NCI-H2227 (cell line): ENCODE measurements at regions not wholly inside any gene's neighbourhood (a gene's known extent, or its start where the extent isn't known, plus 50 kb on each side); places are given as distances from the start of the nearest gene placed in this dataset.
"Not testable (repeated sequence)": the region's sequence is repeated elsewhere in the genome, so short reads cannot be mapped to it uniquely, and the experiment has no call there.

ENCODE experiments used
- DNase-seq: peaks from one replicate; lab custom pipeline; 2025; ENCODE audit not compliant: unreplicated experiment; lab: John Stamatoyannopoulos, UW

DNA sequence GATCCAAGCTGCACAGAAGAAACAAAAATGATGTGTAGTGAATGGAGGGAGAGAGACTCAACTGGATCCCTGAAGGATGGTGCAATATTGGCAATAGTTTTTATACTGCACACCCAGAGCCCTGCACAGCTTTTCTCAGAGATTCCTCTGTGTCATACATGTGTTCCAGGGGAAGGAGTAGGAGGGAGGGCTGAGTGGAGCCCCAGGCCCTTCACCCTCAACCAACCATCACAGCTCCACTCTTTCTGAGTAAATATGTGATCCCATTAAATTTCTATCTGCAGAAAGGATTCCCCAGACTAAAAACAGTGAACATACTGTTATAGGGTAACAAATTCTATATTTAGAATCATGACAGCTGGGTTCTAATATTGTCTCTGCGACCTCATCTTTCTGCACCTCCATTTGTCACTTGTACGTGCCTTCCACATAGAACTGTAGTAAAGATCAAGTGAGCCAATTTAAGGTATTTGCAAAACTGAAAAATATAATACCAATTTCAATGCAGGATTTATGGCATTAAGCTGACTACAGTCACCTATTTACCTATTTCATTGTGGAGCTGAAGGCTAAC, 421.4 kb upstream of the NRSN1 start:
- no peak for DNase-seq

DNA sequence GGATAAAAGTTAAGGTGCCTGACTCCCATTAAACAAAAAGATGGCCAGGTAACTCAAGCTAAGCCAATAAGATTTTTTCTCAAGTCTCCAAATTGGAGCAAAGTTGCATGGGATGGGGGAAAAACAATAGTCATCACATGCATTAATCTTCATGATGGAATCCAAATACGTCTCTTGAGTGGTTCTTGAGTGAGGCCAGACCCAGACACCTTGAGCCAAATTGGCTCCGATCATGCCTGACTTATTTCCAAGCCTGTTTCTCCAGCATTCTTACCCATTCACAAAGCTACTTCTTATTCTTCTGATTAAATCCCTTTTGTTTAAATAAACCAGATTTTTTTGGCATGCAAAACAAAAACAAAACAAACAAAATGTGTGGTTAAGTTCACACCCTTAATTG, 420.3 kb upstream of the NRSN1 start:
- DNase-seq = no peak

DNA sequence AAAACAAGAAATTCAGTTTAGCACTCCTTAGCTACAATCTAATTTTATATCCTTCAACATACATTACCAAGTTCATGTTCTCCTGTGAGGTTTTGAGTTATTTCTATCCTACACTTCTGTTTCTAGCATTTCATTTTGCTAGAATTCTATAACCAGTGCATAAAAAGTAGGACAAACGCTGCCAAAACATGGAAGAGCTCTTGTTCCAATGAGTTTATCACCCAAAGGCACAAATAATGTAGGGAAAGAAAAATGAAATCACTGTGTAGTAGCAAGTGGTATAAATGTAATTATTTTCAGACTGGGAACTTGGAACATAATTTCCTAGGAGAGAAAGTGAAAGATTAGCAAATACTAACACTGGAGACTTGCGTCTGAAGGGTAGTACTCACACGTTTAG, 413.3 kb upstream of the NRSN1 start:
- DNase-seq = no peak

- no peak for DNase-seq
Observed at GRCh38 chr6:23713211-23713610, 412.8 kb upstream of the NRSN1 start.

- DNase-seq = no peak
Observed at GRCh38 chr6:23728707-23729106, 397.3 kb upstream of the NRSN1 start.

- no peak for DNase-seq
Observed at GRCh38 chr6:23731609-23732008, 394.4 kb upstream of the NRSN1 start.

- no peak for DNase-seq
Observed at GRCh38 chr6:23732521-23732920, 393.5 kb upstream of the NRSN1 start.

GRCh38 chr6:23735151-23735550, 390.9 kb upstream of the NRSN1 start:
- no peak for DNase-seq

- no peak for DNase-seq
Observed at GRCh38 chr6:23736577-23736976, 389.4 kb upstream of the NRSN1 start.

DNA sequence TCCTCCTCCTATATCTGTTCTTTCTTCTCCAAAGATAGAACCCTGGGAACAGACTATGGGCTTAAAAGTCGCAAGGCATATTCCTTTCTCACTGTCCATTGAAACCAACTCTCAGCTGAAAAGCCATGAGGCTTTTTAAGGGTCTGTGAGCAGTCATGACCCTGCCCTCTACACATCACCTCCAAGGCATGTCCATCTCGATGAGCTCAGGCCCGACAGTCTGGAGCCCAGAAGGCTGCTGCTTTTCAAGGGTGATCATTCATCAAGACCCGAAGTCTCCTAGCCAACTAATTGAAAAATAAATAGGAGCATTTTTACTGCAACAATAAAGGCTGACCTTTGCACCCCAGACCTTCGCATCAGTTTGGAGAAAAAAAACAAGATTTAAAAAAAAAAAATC, 378.8 kb upstream of the NRSN1 start:
- DNase-seq = no peak

DNA sequence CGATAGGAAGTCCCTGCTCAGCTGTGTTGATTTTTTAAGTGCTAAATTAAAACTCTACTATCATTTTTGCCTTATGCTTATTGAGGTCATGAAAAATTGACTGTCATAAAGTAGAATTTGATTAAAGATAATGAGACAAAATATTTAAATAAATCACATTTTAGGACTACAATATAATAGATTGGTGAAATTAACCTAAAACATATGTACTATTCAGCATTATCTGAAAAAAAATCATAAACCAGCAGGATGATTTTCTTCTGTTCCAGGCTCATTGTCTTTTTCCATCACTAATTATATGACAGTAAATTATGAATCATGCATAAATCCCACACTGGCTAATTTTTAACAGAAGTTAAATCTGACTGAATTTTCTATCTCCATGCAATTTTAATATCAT, 373.6 kb upstream of the NRSN1 start:
- no peak for DNase-seq

DNA sequence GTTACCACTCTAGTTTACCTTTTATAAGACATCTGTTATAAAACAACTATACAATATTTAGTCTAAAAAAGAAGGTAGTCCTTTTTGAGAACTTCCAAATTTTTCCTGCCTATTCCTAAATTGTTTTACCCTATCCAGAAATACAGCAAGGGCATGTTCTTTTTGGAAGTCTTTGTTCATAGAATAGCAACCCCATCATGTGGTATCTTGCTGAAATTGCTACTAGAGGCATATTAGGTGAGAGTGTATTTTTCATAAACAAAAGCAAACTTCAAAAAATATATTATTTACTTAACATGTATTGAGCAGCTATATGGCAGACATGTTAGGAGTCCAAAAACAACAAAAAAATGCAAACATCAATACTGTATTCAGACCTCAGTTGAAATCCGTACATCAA, 371.8 kb upstream of the NRSN1 start:
- no peak for DNase-seq

GRCh38 chr6:23775127-23775526, 350.9 kb upstream of the NRSN1 start:
- no peak for DNase-seq

DNA sequence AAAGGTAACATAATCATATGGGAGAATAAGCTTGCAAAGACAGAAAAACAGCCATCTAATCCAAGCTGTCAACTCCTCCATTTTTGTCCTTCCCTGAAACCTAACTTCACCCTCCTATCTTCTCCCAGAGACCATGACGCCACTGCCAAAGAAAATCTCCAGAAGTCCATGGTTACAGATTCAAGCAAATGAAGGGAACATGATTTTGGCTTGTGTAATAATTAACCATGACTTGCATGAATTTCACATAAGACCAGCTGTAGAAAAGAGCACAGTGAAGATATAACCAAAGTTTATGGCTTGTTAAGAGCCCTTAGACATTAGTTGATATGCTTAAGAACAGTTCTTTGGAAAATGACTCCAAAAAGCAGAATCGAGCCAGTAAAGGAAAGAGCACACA, 342.1 kb upstream of the NRSN1 start:
- no peak for DNase-seq

DNA sequence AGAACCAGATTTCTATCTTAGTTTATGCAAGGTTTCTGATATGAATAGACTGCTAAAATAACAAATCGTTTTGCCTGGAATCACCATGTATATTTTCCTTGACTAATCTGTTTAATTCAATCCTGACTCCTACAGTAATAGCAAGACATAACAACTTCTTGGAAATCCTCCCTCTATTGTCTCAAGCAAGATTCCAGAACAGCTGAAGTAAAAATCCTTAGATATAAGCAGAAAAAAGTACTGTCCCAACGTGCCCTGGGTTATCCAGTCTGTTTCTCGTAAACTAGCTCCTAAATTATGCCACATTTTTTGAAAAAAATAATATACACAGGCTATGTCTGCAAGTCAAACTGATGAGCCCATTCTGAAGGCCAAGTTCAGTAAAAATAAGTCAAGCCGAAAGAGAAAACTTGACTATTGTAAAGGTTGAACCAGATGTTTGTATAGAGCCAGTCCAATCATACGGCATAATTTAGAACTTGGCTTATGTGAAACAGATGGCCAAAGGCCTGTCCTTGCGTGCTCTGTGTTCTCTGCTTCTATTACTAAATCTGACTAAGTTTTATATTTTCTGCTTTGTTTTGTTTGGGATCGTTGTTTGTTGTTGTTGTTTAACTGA, 341.6 kb upstream of the NRSN1 start:
- no peak for DNase-seq

- no peak for DNase-seq
Observed at GRCh38 chr6:23790756-23791155, 335.3 kb upstream of the NRSN1 start.

DNA sequence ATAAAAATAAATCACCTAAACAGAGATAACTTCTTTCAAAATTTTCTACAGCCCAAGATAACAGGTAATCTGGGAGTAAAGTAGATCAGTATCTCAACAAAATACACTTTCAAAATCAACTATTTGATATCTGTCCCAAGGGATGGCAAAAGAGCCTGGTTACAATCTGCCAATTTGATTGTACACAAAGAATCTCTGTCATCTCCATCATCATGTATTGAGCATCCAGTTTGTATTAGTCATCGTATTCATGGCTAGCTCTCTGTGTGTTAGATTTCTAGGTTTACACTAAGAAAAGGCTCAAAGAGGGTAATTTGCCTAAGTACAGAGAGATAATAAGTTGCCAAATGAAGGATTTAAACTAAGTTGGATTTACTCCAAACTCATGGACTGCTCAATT, 329.0 kb upstream of the NRSN1 start:
- no peak for DNase-seq

GRCh38 chr6:23804289-23804688, 321.7 kb upstream of the NRSN1 start:
- not testable (repeated sequence) for DNase-seq

- DNase-seq = not testable (repeated sequence)
Observed at GRCh38 chr6:23821141-23821540, 304.9 kb upstream of the NRSN1 start.

- DNase-seq = no peak
Observed at GRCh38 chr6:23823421-23823820, 302.6 kb upstream of the NRSN1 start.

DNA sequence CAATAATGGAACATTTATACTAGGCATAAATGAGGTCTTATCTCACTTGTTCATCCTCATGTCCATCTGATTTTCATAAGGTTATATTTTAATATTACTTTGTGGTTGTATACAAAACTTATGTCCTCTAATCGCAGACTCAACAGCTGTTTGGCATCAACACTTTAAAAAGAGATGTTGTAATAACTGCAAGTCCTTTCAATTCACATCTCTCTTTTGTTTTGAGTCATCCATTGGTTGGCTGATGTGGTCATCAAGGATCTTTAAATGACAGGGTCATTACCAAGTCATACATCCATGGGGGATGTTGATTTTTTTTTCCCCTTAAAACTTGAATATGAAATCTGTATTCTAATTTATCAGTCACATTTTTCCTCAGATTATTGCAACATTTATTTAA, 299.4 kb upstream of the NRSN1 start:
- DNase-seq = no peak

DNA sequence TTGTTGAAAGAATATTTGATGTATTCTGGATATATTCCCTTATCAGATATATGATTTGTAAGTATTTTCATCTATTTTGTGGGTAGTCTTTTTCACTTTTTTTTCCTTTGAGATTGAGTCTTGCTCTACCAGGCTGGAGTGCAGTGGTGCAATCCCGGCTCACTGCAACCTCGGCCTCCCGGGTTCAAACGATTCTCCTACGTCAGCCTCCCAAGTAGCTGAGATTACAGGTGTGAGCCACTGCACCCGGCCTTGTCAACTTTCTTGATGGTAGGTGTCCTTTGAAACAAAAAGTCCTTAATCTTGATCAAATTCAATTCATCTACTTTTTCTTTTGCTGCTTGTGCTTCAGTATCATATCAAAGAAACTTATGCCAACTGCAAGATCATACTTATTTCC, 297.2 kb upstream of the NRSN1 start:
- DNase-seq = no peak

GRCh38 chr6:23841116-23841515, 284.9 kb upstream of the NRSN1 start:
- no peak for DNase-seq
